Activated CD8-positive, alpha-beta memory T cell treated with anti-CD3 and anti-CD28 coated beads, Interleukin-2, amount 10 ng/mL, durations not matched to agents 7 days and 5 days (primary cell): ENCODE measurements at regions not wholly inside any gene's neighbourhood (a gene's known extent, or its start where the extent isn't known, plus 50 kb on each side); places are given as distances from the start of the nearest gene placed in this dataset.

Source experiments
- ATAC-seq: fragments of 150-1000 bp; cut with Tn5 transposase; one replicate; pipeline ENCODE4 v1.10.0; 2021; ENCODE audit warnings: moderate library complexity
- CTCF ChIA-PET: fragments of 350-600 bp; sonication (Branson Sonifier 250); formaldehyde crosslinking; loops from one replicate; lab custom pipeline; 2021; ENCODE audit warnings: antibody characterized with exemption; lab: Charles Lee
- DNase-seq: peaks from one replicate; pipeline ENCODE4 v3.0.0-alpha.2; 2020
- H3K27ac Mint-ChIP-seq: one replicate; pipeline ENCODE4 v1.8.0; 2021; ENCODE audit warnings: mild to moderate bottlenecking, mixed read lengths
- H3K27me3 Mint-ChIP-seq: one replicate; pipeline ENCODE4 v1.8.0; 2021; ENCODE audit warnings: mixed read lengths
- H3K36me3 Mint-ChIP-seq: one replicate; pipeline ENCODE4 v1.8.0; 2021; ENCODE audit warnings: mild to moderate bottlenecking, mixed read lengths
- H3K4me1 Mint-ChIP-seq: one replicate; pipeline ENCODE4 v1.8.0; 2021; ENCODE audit warnings: mixed read lengths
- H3K4me3 Mint-ChIP-seq: one replicate; pipeline ENCODE4 v1.8.0; 2021; ENCODE audit warnings: mild to moderate bottlenecking, moderate library complexity, mixed read lengths
- H3K9me3 Mint-ChIP-seq: one replicate; pipeline ENCODE4 v1.8.0; 2022; ENCODE audit warnings: low read depth, mixed read lengths

DNA sequence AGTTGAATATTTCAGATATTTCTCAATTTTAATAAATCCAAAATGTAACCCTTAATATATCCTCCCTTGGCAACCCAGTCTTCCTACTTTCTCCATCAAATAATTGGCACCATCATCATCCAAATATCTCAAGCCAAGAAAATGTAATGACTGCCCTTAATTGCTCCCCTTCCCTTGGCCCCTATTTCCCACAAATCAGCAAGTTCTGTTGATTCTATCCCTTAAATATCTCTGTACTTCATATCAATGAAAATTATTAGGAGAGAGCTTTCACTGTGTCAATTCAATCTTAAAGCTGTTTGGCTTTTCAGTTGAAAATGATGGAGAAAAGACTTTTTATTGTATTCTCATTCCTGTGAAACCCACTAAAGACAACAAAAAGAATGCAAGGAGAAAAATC lies 349.8 kb downstream of the HINT1 start:
- Mint-ChIP-seq H3K9me3 (no peaks in the 10 kb centered on the region), H3K4me3 (no peak overlapping the region), H3K36me3 (no peaks in the 10 kb centered on the region), H3K27ac (no peak overlapping the region), H3K4me1 (no peaks in the 10 kb centered on the region), H3K27me3 (peaks cover 1% of the 10 kb centered on the region)
- ATAC-seq (no peak), DNase-seq (no peak)
- CTCF ChIA-PET: no interaction called here

DNA sequence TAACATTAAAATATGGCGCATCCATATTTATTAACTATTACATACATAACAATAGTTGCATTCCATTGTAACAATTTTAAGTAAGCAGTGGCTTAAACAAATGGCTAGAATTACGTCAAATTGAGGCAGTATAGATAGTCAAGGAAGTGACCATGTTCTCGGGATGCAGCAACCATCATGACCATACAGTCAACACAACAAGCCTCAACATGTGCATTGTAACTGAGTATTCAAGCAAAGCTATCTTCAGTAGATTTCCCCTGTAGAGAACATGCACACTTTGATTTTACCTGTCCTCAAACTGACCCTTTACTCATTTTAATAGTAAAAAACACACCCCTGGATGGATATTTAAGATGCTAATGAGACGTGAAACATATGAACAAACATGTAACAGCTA lies 356.4 kb downstream of the HINT1 start:
- Mint-ChIP-seq H3K27ac (no peak overlapping the region), H3K4me1 (no peaks in the 10 kb centered on the region), H3K36me3 (no peaks in the 10 kb centered on the region), H3K4me3 (no peak overlapping the region), H3K9me3 (no peaks in the 10 kb centered on the region), H3K27me3 (peaks cover 5% of the 10 kb centered on the region)
- CTCF ChIA-PET: no interaction called here
- DNase-seq: no peak
- ATAC-seq: no peak

DNA sequence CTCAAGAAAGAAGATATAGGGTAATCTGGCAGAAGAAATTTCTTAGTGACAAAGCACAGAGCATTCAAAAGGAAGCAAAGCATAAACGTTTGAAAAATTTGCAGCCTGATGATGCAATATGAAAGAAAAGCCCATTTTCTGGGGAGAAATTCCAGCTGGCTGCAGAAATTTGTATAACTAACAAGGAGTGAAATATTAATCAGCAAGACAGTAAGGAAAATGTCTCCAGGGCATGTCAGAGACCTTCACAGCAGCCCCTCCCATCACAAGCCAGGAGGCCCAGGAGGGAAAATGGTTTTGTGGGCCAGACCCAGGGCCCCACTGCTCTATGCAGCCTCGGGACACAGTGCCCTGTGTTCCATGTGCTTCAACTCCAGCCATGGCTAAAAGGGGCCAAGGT lies 359.4 kb downstream of the HINT1 start:
- no peaks in the 10 kb centered on the region for H3K9me3 Mint-ChIP-seq
- H3K4me1 Mint-ChIP-seq: no peaks in the 10 kb centered on the region
- ATAC-seq (no peak), DNase-seq (no peak)
- H3K36me3 Mint-ChIP-seq: no peaks in the 10 kb centered on the region
- CTCF ChIA-PET: no interaction called here
- no peak overlapping the region for H3K4me3 Mint-ChIP-seq
- peaks cover 9% of the 10 kb centered on the region for H3K27me3 Mint-ChIP-seq
- H3K27ac Mint-ChIP-seq: no peak overlapping the region

GRCh38 chr5:130805036-130805435 lies 360.0 kb downstream of the HINT1 start:
- DNase-seq: no peak
- Mint-ChIP-seq H3K4me1 (no peaks in the 10 kb centered on the region), H3K4me3 (no peak overlapping the region), H3K9me3 (no peaks in the 10 kb centered on the region), H3K27me3 (peaks cover 6% of the 10 kb centered on the region), H3K27ac (no peak overlapping the region), H3K36me3 (no peaks in the 10 kb centered on the region)
- CTCF ChIA-PET: no interaction called here
- ATAC-seq: no peak

GRCh38 chr5:130801963-130802362 lies 363.1 kb downstream of the HINT1 start:
- H3K4me3 Mint-ChIP-seq: no peak overlapping the region
- H3K27me3 Mint-ChIP-seq: peaks cover 4% of the 10 kb centered on the region
- ATAC-seq (no peak), DNase-seq (no peak)
- H3K36me3 Mint-ChIP-seq: no peaks in the 10 kb centered on the region
- H3K27ac Mint-ChIP-seq: no peak overlapping the region
- H3K4me1 Mint-ChIP-seq: no peaks in the 10 kb centered on the region
- peaks cover 2% of the 10 kb centered on the region for H3K9me3 Mint-ChIP-seq
- CTCF ChIA-PET: no interaction called here

DNA sequence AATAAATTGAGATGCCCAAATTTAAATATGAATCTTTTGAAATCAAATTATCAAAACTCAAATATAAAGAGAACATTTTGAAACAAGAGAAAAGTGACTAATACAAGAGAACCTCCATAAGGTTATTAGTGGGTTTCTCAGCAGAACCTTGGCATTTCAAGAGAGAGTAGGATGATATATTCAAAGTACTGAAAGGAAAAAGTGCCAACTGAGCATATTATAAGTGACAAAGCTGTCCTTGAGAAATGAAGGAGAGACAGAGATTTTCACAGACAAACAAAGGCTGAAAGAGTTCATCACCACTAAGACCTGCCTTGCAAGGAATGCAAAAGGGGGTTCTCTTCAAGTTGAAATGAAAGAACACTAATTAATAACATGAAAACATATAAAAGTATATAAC lies 366.0 kb downstream of the HINT1 start:
- CTCF ChIA-PET: no interaction called here
- Mint-ChIP-seq H3K36me3 (no peaks in the 10 kb centered on the region), H3K27me3 (peaks cover 4% of the 10 kb centered on the region), H3K4me3 (no peak overlapping the region), H3K9me3 (peaks cover 2% of the 10 kb centered on the region), H3K4me1 (no peaks in the 10 kb centered on the region), H3K27ac (no peak overlapping the region)
- ATAC-seq (no peak), DNase-seq (no peak)

DNA sequence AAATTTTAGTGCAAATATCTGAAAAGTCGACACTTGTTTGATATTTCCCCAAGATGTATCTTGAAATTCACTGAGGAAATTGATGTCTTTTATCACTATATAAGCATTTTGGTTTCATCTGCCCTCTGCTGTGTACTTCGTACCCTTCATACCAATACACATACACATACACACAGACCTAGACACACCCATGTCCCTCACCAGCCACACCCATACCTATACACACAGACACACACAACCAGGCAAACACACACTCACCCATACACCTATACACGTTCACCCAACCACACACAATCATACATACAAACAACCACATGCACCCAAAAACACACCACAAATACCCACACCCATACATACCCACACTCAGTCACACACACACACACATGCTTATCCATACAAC lies 367.8 kb downstream of the HINT1 start:
- no peaks in the 10 kb centered on the region for H3K4me1 Mint-ChIP-seq
- ATAC-seq: no peak
- no peaks in the 10 kb centered on the region for H3K27me3 Mint-ChIP-seq
- H3K9me3 Mint-ChIP-seq: peaks cover 2% of the 10 kb centered on the region
- no peak overlapping the region for H3K27ac Mint-ChIP-seq
- CTCF ChIA-PET: no interaction called here
- H3K4me3 Mint-ChIP-seq: no peak overlapping the region
- DNase-seq: no peak
- H3K36me3 Mint-ChIP-seq: no peaks in the 10 kb centered on the region

DNA sequence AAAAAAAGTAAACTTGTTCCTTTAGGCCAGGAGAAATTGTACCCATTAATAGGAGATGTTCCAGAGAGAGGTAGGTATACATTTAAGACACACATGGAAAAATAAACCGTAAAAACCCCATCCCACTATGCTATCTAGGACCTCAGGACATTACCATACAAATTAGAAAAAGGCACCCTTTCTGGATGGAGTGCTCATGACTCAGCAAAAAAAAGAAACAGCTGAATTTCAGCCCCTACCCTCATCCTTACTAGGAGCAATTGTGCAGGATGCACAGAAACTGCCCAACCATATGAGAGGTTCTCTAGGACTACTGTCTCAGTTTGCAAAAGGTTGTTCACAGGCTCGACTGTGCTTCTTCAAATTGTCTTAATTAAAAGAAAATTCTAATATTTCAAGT lies 368.2 kb downstream of the HINT1 start:
- no peak for ATAC-seq
- Mint-ChIP-seq H3K9me3 (peaks cover 2% of the 10 kb centered on the region), H3K27ac (no peak overlapping the region), H3K4me1 (no peaks in the 10 kb centered on the region), H3K36me3 (no peaks in the 10 kb centered on the region), H3K4me3 (no peak overlapping the region), H3K27me3 (no peaks in the 10 kb centered on the region)
- CTCF ChIA-PET: no interaction called here
- DNase-seq: no peak

DNA sequence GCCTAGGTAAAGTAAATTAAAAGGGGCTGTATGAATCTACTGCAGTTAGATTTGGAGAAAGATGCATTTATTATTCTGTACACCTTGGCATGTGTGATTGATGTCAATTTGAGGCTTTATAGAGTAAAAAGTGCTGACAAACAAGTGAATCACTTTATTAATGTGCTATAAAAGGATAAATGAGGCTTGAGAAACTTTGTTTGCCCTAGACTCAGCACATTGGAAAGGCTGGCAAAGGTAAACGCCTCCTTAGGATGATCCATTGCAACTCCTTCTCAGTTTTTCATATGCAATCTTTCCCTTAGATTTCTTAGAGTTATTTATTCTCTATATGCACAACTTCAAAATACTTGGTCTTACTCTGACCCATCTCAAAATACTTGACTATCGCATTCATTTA lies 369.0 kb downstream of the HINT1 start:
- no peaks in the 10 kb centered on the region for H3K4me1 Mint-ChIP-seq
- H3K36me3 Mint-ChIP-seq: no peaks in the 10 kb centered on the region
- H3K27me3 Mint-ChIP-seq: no peaks in the 10 kb centered on the region
- no peak overlapping the region for H3K4me3 Mint-ChIP-seq
- DNase-seq (no peak), ATAC-seq (no peak)
- CTCF ChIA-PET: no interaction called here
- H3K9me3 Mint-ChIP-seq: peaks cover 2% of the 10 kb centered on the region
- no peak overlapping the region for H3K27ac Mint-ChIP-seq

- DNase-seq (no peak), ATAC-seq (no peak)
- CTCF ChIA-PET: no interaction called here
- peaks cover 2% of the 10 kb centered on the region for H3K9me3 Mint-ChIP-seq
- H3K36me3 Mint-ChIP-seq: no peaks in the 10 kb centered on the region
- H3K4me3 Mint-ChIP-seq: no peak overlapping the region
- H3K27ac Mint-ChIP-seq: no peak overlapping the region
- no peaks in the 10 kb centered on the region for H3K4me1 Mint-ChIP-seq
- no peaks in the 10 kb centered on the region for H3K27me3 Mint-ChIP-seq
Observed at GRCh38 chr5:130795037-130795436, 370.0 kb downstream of the HINT1 start.

GRCh38 chr5:130777794-130778193 lies 387.3 kb downstream of the HINT1 start:
- CTCF ChIA-PET: no interaction called here

DNA sequence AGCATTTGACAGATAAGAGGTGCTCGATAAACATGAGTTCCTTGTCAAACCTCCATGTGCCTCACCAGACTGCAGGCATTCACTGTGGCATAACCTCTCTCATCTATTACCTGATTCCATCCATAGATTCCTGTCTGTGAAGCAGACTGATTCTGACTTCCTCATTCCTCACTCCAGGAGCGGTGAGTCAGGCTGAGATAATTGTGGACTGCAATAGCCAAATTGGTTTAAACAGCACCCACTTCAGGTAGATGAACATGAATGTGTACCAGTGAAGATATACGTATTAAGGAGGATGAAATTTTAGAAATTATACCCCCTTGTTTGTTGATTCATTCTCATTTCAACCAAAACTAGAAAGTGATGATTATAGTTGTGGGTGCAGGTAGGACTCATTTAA lies 391.2 kb downstream of the HINT1 start:
- no peak for DNase-seq
- H3K27me3 Mint-ChIP-seq: peaks cover 3% of the 10 kb centered on the region
- CTCF ChIA-PET: no interaction called here
- no peaks in the 10 kb centered on the region for H3K4me1 Mint-ChIP-seq
- no peak for ATAC-seq
- H3K9me3 Mint-ChIP-seq: no peaks in the 10 kb centered on the region
- H3K27ac Mint-ChIP-seq: no peak overlapping the region
- H3K36me3 Mint-ChIP-seq: no peaks in the 10 kb centered on the region
- no peak overlapping the region for H3K4me3 Mint-ChIP-seq

More at GRCh38 chr5:130777794-130778193, 387.3 kb downstream of the HINT1 start:
- DNase-seq (no peak), ATAC-seq (no peak)
- Mint-ChIP-seq H3K36me3 (no peaks in the 10 kb centered on the region), H3K9me3 (no peaks in the 10 kb centered on the region), H3K27ac (no peak overlapping the region), H3K4me3 (no peak overlapping the region), H3K4me1 (no peaks in the 10 kb centered on the region), H3K27me3 (no peaks in the 10 kb centered on the region)

DNA sequence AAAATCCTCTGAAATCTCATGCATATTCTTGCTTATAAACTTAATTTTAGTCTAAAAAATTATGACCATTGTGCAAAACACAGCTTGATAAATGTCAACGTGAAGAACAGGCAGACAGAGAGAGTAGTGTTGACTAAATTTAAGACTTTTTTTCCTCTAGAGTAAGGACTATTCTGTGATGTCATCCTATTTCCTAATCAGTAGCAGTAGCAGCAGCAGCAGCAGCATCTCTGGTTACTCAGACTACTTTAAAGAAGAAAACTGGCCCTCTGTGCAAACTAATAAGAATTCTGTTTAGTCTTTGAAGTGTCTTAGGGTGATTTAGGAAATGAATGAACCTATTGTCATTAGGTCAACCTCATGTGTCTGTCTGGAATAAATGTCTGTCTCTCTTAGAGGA lies 403.0 kb downstream of the HINT1 start:
- no peak overlapping the region for H3K27ac Mint-ChIP-seq
- H3K36me3 Mint-ChIP-seq: no peaks in the 10 kb centered on the region
- H3K4me3 Mint-ChIP-seq: no peak overlapping the region
- no peaks in the 10 kb centered on the region for H3K4me1 Mint-ChIP-seq
- CTCF ChIA-PET: no interaction called here
- DNase-seq: no peak
- H3K9me3 Mint-ChIP-seq: peaks cover 2% of the 10 kb centered on the region
- H3K27me3 Mint-ChIP-seq: peaks cover 2% of the 10 kb centered on the region
- no peak for ATAC-seq

DNA sequence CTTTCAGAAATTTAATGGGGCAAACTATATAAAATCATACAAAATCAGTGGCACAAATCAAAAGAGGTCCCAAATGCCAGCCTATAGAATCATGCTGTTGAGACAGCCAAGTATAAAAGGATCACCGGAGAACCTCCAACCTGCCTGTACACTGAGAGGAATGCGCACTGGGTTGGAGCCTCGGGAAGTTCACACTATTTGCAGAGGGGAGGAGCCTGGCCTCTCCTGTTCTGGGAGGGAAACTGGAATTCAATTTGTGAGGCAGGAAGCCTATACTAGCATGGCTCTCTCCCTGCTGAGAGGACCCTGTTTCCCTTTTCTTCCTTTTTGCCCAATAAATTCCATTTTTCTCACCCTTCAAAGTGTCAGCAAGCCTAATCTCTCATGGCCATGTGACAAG lies 406.0 kb downstream of the HINT1 start:
- H3K36me3 Mint-ChIP-seq: no peaks in the 10 kb centered on the region
- H3K4me1 Mint-ChIP-seq: no peaks in the 10 kb centered on the region
- H3K27me3 Mint-ChIP-seq: peaks cover 2% of the 10 kb centered on the region
- DNase-seq (no peak), ATAC-seq (no peak)
- H3K27ac Mint-ChIP-seq: no peak overlapping the region
- CTCF ChIA-PET: no interaction called here
- no peak overlapping the region for H3K4me3 Mint-ChIP-seq
- no peaks in the 10 kb centered on the region for H3K9me3 Mint-ChIP-seq

DNA sequence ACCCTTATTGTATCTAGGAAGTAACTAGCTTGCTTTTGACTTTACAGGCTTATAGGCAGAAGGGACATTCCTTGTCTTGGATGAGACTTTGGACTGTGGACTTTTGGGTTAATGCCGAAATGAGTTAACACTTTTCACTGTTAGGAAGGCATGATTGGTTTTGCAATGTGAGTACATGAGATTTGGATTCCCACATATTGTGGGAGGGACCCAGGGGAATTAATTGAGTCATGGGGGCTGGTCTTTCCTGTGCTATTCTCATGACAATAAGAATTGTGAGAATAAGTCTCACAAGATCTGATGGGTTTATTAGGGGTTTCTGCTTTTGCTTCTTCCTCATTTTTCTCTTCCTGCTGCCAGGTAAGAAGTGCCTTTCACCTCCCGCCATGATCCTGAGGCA lies 417.5 kb downstream of the HINT1 start:
- H3K9me3 Mint-ChIP-seq: no peaks in the 10 kb centered on the region
- peaks cover 2% of the 10 kb centered on the region for H3K27me3 Mint-ChIP-seq
- CTCF ChIA-PET: no interaction called here
- DNase-seq (no peak), ATAC-seq (no peak)
- no peak overlapping the region for H3K4me3 Mint-ChIP-seq
- H3K4me1 Mint-ChIP-seq: no peaks in the 10 kb centered on the region
- no peaks in the 10 kb centered on the region for H3K36me3 Mint-ChIP-seq
- H3K27ac Mint-ChIP-seq: no peak overlapping the region
